ENCODE measurements at regions not wholly inside any gene's neighbourhood (a gene's known extent, or its start where the extent isn't known, plus 50 kb on each side); places are given as distances from the start of the nearest gene placed in this dataset.

- ATAC-seq (ENCODE audit: low read depth) (no peak), DNase-seq (ENCODE audit: low spot score) (no peak)
- H3K4me1 ChIP-seq (ENCODE audit: insufficient read depth, poor library complexity, severe bottlenecking), result no peaks in the 10 kb centered on the region
- no peaks in the 10 kb centered on the region for H3K36me3 ChIP-seq (ENCODE audit: low read depth)
- H3K4me3 ChIP-seq (ENCODE audit: severe bottlenecking), result no peak overlapping the region
- no peak overlapping the region for H3K27ac ChIP-seq (ENCODE audit: poor library complexity, severe bottlenecking)
- peaks cover 2% of the 10 kb centered on the region for H3K27me3 ChIP-seq (ENCODE audit: insufficient read depth, poor library complexity, severe bottlenecking)
- TF ChIP-seq, protein P1, sequence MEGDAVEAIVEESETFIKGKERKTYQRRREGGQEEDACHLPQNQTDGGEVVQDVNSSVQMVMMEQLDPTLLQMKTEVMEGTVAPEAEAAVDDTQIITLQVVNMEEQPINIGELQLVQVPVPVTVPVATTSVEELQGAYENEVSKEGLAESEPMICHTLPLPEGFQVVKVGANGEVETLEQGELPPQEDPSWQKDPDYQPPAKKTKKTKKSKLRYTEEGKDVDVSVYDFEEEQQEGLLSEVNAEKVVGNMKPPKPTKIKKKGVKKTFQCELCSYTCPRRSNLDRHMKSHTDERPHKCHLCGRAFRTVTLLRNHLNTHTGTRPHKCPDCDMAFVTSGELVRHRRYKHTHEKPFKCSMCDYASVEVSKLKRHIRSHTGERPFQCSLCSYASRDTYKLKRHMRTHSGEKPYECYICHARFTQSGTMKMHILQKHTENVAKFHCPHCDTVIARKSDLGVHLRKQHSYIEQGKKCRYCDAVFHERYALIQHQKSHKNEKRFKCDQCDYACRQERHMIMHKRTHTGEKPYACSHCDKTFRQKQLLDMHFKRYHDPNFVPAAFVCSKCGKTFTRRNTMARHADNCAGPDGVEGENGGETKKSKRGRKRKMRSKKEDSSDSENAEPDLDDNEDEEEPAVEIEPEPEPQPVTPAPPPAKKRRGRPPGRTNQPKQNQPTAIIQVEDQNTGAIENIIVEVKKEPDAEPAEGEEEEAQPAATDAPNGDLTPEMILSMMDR (IDR thresholded peaks at IDR 0.05; ENCODE audit: poor library complexity, severe bottlenecking), result no peak
- H3K9me3 ChIP-seq (ENCODE audit: severe bottlenecking), result no peaks in the 10 kb centered on the region
Observed at GRCh38 chr18:70762812-70763211, 474.0 kb downstream of the SOCS6 start.

GRCh38 chr18:70758780-70759179, 469.9 kb downstream of the SOCS6 start:
- ATAC-seq (ENCODE audit: low read depth), result no peak
- Histone ChIP-seq H3K4me3 (ENCODE audit: severe bottlenecking) (no peak overlapping the region), H3K9me3 (ENCODE audit: severe bottlenecking) (no peaks in the 10 kb centered on the region)

GRCh38 chr18:70754486-70754885, 465.6 kb downstream of the SOCS6 start:
- no peaks in the 10 kb centered on the region for H3K9me3 ChIP-seq (ENCODE audit: severe bottlenecking)
- H3K36me3 ChIP-seq (ENCODE audit: low read depth), result no peaks in the 10 kb centered on the region
- ATAC-seq (ENCODE audit: low read depth), result no peak
- no peaks in the 10 kb centered on the region for H3K4me1 ChIP-seq (ENCODE audit: insufficient read depth, poor library complexity, severe bottlenecking)
- no peak overlapping the region for H3K4me3 ChIP-seq (ENCODE audit: severe bottlenecking)
- no peak overlapping the region for H3K27ac ChIP-seq (ENCODE audit: poor library complexity, severe bottlenecking)
- no peaks in the 10 kb centered on the region for H3K27me3 ChIP-seq (ENCODE audit: insufficient read depth, poor library complexity, severe bottlenecking)
- no peak for DNase-seq (ENCODE audit: low spot score)
- TF ChIP-seq, protein P1 (IDR thresholded peaks at IDR 0.05; ENCODE audit: poor library complexity, severe bottlenecking), result no peak

More at GRCh38 chr18:70758780-70759179, 469.9 kb downstream of the SOCS6 start:
- Histone ChIP-seq H3K27me3 (ENCODE audit: insufficient read depth, poor library complexity, severe bottlenecking) (no peaks in the 10 kb centered on the region), H3K4me1 (ENCODE audit: insufficient read depth, poor library complexity, severe bottlenecking) (no peaks in the 10 kb centered on the region), H3K27ac (ENCODE audit: poor library complexity, severe bottlenecking) (no peak overlapping the region), H3K36me3 (ENCODE audit: low read depth) (no peaks in the 10 kb centered on the region)
- no peak for DNase-seq (ENCODE audit: low spot score)
- TF ChIP-seq, protein P1 (IDR thresholded peaks at IDR 0.05; ENCODE audit: poor library complexity, severe bottlenecking), result no peak

DNA sequence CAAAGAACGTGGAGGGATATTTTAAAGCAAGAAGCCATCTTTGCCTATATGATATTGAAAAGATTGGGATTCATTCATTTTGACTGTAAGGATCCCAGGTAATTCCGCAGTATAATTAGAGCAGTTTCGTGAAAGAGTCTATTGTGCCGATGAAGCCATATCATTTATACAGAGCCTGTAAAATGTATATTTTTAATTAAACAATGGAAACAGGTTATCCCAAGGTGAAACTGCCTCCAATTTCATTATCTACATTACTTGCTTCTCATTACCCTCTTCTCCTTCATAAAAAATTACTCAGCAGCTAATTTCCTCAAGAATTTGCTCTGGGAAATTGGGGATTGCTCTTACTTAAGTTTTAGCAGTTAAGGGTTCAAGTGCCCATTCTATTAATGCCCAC, 444.1 kb downstream of the SOCS6 start:
- Histone ChIP-seq H3K9me3 (ENCODE audit: severe bottlenecking) (no peaks in the 10 kb centered on the region), H3K36me3 (ENCODE audit: low read depth) (no peaks in the 10 kb centered on the region), H3K4me3 (ENCODE audit: severe bottlenecking) (no peak overlapping the region), H3K27ac (ENCODE audit: poor library complexity, severe bottlenecking) (no peak overlapping the region), H3K4me1 (ENCODE audit: insufficient read depth, poor library complexity, severe bottlenecking) (no peaks in the 10 kb centered on the region), H3K27me3 (ENCODE audit: insufficient read depth, poor library complexity, severe bottlenecking) (no peaks in the 10 kb centered on the region)
- DNase-seq (ENCODE audit: low spot score) (no peak), ATAC-seq (ENCODE audit: low read depth) (no peak)
- TF ChIP-seq, protein P1 (IDR thresholded peaks at IDR 0.05; ENCODE audit: poor library complexity, severe bottlenecking), result no peak

DNA sequence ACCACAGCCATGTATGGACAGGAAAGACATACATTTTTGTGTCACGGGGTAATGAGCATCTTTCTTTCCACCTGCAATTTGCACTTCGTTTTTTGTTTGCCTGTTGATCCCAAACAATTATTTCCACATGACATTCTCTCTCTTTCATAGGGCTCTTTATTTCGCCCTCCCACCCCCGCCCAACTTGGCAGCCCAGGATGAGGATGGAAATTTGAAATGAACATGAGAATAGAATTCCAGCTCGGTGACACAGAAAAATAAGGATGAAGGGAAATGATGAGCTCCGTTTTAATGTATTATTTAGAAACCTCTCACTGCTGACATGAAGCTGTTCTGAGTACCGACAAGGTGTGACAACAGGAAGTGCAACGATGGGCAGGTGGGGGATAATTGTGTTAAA, 443.3 kb downstream of the SOCS6 start:
- no peak overlapping the region for H3K27ac ChIP-seq (ENCODE audit: poor library complexity, severe bottlenecking)
- ATAC-seq (ENCODE audit: low read depth) (no peak), DNase-seq (ENCODE audit: low spot score) (no peak)
- no peaks in the 10 kb centered on the region for H3K36me3 ChIP-seq (ENCODE audit: low read depth)
- no peak overlapping the region for H3K4me3 ChIP-seq (ENCODE audit: severe bottlenecking)
- TF ChIP-seq, protein P1 (IDR thresholded peaks at IDR 0.05; ENCODE audit: poor library complexity, severe bottlenecking), result no peak
- no peaks in the 10 kb centered on the region for H3K9me3 ChIP-seq (ENCODE audit: severe bottlenecking)
- no peaks in the 10 kb centered on the region for H3K27me3 ChIP-seq (ENCODE audit: insufficient read depth, poor library complexity, severe bottlenecking)
- H3K4me1 ChIP-seq (ENCODE audit: insufficient read depth, poor library complexity, severe bottlenecking), result no peaks in the 10 kb centered on the region
